Kidney tubule cell (primary cell): ENCODE measurements at regions not wholly inside any gene's neighbourhood (a gene's known extent, or its start where the extent isn't known, plus 50 kb on each side); places are given as distances from the start of the nearest gene placed in this dataset.
"Not testable (repeated sequence)": the region's sequence is repeated elsewhere in the genome, so short reads cannot be mapped to it uniquely, and the experiment has no call there.

Experiments used
- DNase-seq: peaks from one replicate; pipeline ENCODE4 v3.0.0-alpha.2; 2018; ENCODE audit warnings: low spot score

- DNase-seq, result no peak
These were observed 292.9 kb downstream of the PTGER3 start for GRCh38 chr1:70754701-70755100.

GRCh38 chr1:70760154-70760553 is 287.5 kb downstream of the PTGER3 start:
- no peak for DNase-seq

- no peak for DNase-seq
These were observed 285.2 kb downstream of the PTGER3 start for GRCh38 chr1:70762386-70762785.

GRCh38 chr1:70764747-70765146 is 282.9 kb downstream of the PTGER3 start:
- peak; percentile 31 for DNase-seq

GRCh38 chr1:70767377-70767776 is 280.2 kb downstream of the PTGER3 start:
- DNase-seq, result no peak

- no peak for DNase-seq
These were observed 279.4 kb downstream of the PTGER3 start for GRCh38 chr1:70768216-70768615.

GRCh38 chr1:70778056-70778762 is 269.4 kb downstream of the PTGER3 start:
- no peak for DNase-seq

- no peak for DNase-seq
These were observed 268.7 kb downstream of the PTGER3 start for GRCh38 chr1:70778934-70779333.

- peak; percentile 54 for DNase-seq
These were observed 268.0 kb downstream of the PTGER3 start for GRCh38 chr1:70779571-70779970.

GRCh38 chr1:70785287-70785686 is 262.3 kb downstream of the PTGER3 start:
- no peak for DNase-seq

- DNase-seq, result no peak
These were observed 257.2 kb downstream of the PTGER3 start for GRCh38 chr1:70790232-70790923.

- not testable (repeated sequence) for DNase-seq
These were observed 252.6 kb downstream of the PTGER3 start for GRCh38 chr1:70795064-70795463.

- DNase-seq, result not testable (repeated sequence)
These were observed 251.3 kb downstream of the PTGER3 start for GRCh38 chr1:70796298-70796697.

GRCh38 chr1:70802625-70803024 is 245.0 kb downstream of the PTGER3 start:
- DNase-seq, result not testable (repeated sequence)

GRCh38 chr1:70805641-70806040 is 242.0 kb downstream of the PTGER3 start:
- no peak for DNase-seq

GRCh38 chr1:70807088-70807664 is 240.4 kb downstream of the PTGER3 start:
- DNase-seq, result no peak

GRCh38 chr1:70809069-70809468 is 238.5 kb downstream of the PTGER3 start:
- no peak for DNase-seq

- no peak for DNase-seq
These were observed 235.8 kb downstream of the PTGER3 start for GRCh38 chr1:70811815-70812214.

GRCh38 chr1:70812442-70813109 is 235.0 kb downstream of the PTGER3 start:
- DNase-seq, result no peak

- DNase-seq, result no peak
These were observed 229.2 kb downstream of the PTGER3 start for GRCh38 chr1:70818401-70818800.

- no peak for DNase-seq
These were observed 228.4 kb downstream of the PTGER3 start for GRCh38 chr1:70819231-70819630.

- DNase-seq, result no peak
These were observed 227.8 kb downstream of the PTGER3 start for GRCh38 chr1:70819785-70820184.

- DNase-seq, result no peak
These were observed 227.2 kb downstream of the PTGER3 start for GRCh38 chr1:70820396-70820795.
